T47D (cell line): ENCODE measurements at regions not wholly inside any gene's neighbourhood (a gene's known extent, or its start where the extent isn't known, plus 50 kb on each side); places are given as distances from the start of the nearest gene placed in this dataset.

Source experiments
- DNase-seq, 2 experiments: peaks; one replicate each; pipeline versions ENCODE4 v3.0.0 to v3.0.0-alpha.2; 2011 to 2012; ENCODE audit warnings: low read depth in 1 of 2, low spot score in 1 of 2
- JUND ChIP-seq: IDR thresholded peaks from 2 replicates; pipeline ENCODE4 v1.6.1; 2012; ENCODE audit warnings: low read depth
- in situ Hi-C: cut with HindIII; loops from 2 replicates; pipeline ENCODE4 v1.10.0; 2016; ENCODE audit warnings: low sequenced_read_pairs, low pct_unique_long_range_greater_than_20kb

- TF ChIP-seq JUND, result no peak
- DNase-seq, result no peak
- in situ Hi-C loops, result no loop called here
These were observed 56.4 kb upstream of the RERGL start for GRCh38 chr12:18146363-18146762.

- no peak for TF ChIP-seq JUND
- in situ Hi-C loops, result no loop called here
- no peak for DNase-seq
These were observed 55.9 kb upstream of the RERGL start for GRCh38 chr12:18145924-18146323.

GRCh38 chr12:18141048-18141982, 51.3 kb upstream of the RERGL start:
- in situ Hi-C loops, result no loop called here
- DNase-seq, result peak in 1 of 2 experiments; percentile 66
- no peak for TF ChIP-seq JUND

- DNase-seq, result peak in 1 of 2 experiments; percentile 41
- no peak for TF ChIP-seq JUND
- in situ Hi-C loops, result no loop called here
These were observed 50.1 kb upstream of the RERGL start for GRCh38 chr12:18139989-18140596.
